Activated T-helper 2 cell treated with anti-CD3 and anti-CD28 coated beads, Interferon-gamma antibody, Interleukin-2, Interleukin-4, amounts not matched to agents 10 μg/mL and 5 μg/mL and 100 μg/mL, durations not matched to agents 14 hours and 24 hours and 36 hours (primary cell): ENCODE measurements at regions not wholly inside any gene's neighbourhood (a gene's known extent, or its start where the extent isn't known, plus 50 kb on each side); places are given as distances from the start of the nearest gene placed in this dataset.

Source experiments
- DNase-seq: peaks from one replicate; pipeline ENCODE4 v3.0.0; 2021; ENCODE audit warnings: low spot score
- H3K27ac Mint-ChIP-seq: one replicate; pipeline ENCODE4 v1.8.0; 2021; ENCODE audit warnings: mixed read lengths
- H3K27me3 Mint-ChIP-seq: one replicate; pipeline ENCODE4 v1.8.0; 2021; ENCODE audit warnings: low read depth, mixed read lengths
- H3K36me3 Mint-ChIP-seq: one replicate; pipeline ENCODE4 v1.8.0; 2021; ENCODE audit warnings: low read depth, mixed read lengths
- H3K4me1 Mint-ChIP-seq: one replicate; pipeline ENCODE4 v1.8.0; 2021; ENCODE audit warnings: low read depth, mixed read lengths
- H3K4me3 Mint-ChIP-seq: one replicate; pipeline ENCODE4 v1.8.0; 2021; ENCODE audit warnings: low read depth, mild to moderate bottlenecking, moderate library complexity, mixed read lengths
- H3K9me3 Mint-ChIP-seq: one replicate; pipeline ENCODE4 v1.8.0; 2021; ENCODE audit warnings: mixed read lengths
- intact Hi-C: fragments of 100-400 bp; cut with micrococcal nuclease; formaldehyde crosslinking; loops from one replicate; pipeline ENCODE4 v1.15.1; 2023

DNA sequence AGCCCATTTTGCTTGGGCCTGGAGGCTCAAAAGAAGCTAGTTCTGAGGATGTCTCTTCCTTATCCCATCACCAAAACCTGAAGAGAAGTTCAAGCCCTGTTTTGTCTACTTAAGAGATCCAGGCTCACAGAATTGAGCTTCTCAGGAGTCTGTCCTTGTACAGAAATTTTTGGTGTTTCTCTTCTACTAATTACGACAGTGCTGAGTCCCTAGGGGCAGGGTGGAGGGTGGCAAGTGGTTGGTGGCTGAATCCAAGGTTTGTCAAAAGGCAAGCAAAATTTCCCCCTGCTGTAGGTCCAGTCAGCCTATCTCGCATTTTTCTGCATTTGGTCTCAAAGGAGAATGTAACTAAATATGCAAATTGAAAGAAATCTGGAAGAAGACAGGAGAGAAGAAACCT is 377.9 kb downstream of the SMARCA1 start:
- H3K27me3 Mint-ChIP-seq = no peaks in the 10 kb centered on the region
- DNase-seq = no peak
- H3K36me3 Mint-ChIP-seq = no peaks in the 10 kb centered on the region
- H3K4me3 Mint-ChIP-seq = no peak overlapping the region
- intact Hi-C loops = no loop called here
- H3K4me1 Mint-ChIP-seq = no peaks in the 10 kb centered on the region
- H3K9me3 Mint-ChIP-seq = no peaks in the 10 kb centered on the region
- no peak overlapping the region for H3K27ac Mint-ChIP-seq

DNA sequence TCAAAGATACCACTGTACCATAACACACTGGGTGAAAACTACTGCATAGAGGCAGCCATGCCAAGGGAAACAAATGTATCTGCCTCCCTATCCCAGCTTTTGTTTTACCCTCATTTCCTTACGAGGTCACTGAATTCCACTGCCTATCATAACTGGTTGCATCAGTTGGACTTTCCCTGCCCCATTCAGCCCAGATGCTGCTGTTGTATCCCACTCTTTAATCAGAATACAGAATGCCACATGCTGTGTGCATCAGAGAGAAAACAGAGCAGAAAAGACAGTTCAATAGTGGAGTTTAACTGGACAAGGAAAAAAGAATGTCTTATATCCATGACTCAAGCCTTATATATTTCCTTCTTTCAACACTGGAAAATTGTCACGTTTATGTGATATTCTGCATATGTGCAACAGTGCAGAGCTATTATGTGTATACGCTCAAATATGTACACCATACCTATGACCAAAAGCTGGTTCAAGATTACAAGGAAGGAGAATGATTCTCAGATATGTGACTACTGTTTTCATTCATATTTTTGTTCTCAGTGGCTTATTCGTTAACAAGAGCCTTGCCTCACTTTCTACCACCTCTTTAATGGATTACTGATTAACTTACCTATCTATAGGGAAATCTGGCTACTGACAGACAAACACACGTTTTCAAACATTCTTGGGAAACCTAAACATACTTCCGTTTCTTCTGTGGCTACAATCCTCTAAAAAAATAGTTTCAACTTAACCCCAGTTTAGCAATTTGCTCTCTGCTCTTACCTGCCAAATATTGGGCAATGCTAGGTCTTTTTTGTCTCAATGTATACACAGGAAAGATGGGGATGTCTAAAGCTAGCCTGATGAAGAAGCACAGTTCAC is 378.9 kb downstream of the SMARCA1 start:
- no peaks in the 10 kb centered on the region for H3K36me3 Mint-ChIP-seq
- no peaks in the 10 kb centered on the region for H3K4me1 Mint-ChIP-seq
- no peak overlapping the region for H3K4me3 Mint-ChIP-seq
- intact Hi-C loops = no loop called here
- no peaks in the 10 kb centered on the region for H3K9me3 Mint-ChIP-seq
- no peak for DNase-seq
- no peak overlapping the region for H3K27ac Mint-ChIP-seq
- no peaks in the 10 kb centered on the region for H3K27me3 Mint-ChIP-seq

DNA sequence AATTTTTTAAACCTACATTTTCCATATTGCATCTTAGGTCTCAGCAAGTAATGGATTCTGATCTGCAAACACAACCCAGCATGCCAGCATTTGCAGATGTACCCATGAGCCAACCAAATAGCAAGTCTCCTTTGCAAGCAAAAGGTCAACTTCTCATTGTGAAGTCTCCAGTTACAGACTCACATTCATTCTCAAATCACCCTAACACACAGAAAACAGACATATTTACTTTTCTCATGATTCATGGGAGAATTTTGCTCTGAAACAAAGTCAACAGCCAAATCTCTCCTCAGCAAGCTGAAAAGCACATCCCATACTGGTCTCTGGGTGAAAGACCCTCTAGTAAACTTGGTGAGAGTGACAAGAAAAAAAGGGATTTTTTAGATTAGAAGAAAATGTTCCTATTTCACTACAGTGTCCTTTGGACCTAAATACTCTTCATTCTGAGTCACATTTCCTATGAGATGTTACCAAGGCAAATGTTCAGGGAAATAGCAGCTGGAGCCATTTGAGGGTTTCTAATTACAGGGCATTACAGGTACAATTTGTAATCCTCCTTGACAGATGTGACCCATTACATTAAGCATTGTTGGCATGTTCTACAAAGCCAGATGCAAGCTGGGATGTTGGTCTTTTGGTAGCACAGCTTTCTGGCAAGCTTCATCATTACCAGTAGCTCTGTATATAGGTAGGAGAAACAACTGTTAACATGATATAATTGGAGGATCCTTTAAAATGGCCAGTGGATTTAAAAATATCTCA is 383.3 kb downstream of the SMARCA1 start:
- Mint-ChIP-seq H3K36me3 (no peaks in the 10 kb centered on the region), H3K9me3 (no peaks in the 10 kb centered on the region), H3K4me3 (no peak overlapping the region), H3K4me1 (no peaks in the 10 kb centered on the region), H3K27me3 (no peaks in the 10 kb centered on the region), H3K27ac (no peak overlapping the region)
- intact Hi-C loops = no loop called here
- DNase-seq = no peak

DNA sequence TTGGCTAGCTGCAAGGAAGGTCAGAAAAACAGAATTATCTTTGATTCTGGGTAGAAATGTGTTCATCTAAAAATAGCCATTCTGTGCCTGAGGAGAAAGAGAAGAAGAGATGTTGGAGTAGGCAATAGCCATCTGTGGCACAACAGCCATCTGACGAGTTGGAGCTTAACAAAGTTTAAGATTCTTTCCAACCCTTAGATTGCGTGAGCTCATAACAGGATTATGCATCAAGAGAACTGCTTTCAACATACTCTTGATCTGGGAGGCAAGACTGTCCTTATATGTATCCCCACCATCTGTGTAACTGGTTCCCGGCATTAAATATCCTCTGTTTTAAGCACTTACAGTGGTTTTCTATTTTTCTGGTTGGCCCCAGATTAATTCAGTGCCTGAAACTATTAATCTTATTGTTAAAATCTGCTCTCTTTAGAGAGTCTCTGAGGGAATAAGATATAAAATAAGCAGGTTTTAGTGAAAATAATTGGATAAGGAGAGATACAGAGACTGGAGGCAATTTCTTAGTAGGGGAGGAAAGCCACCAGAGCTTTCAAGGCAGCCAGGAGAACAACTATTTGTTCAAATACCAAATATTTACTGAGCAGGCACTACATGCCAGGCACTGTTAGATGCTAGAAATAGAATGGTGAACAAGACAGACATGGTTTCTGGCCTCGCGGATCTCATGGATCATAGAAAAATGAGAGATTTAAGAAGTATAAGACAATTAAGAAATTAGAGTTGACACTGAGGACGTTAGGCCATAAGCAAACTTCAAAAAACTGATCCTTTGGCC is 398.0 kb downstream of the SMARCA1 start:
- H3K4me1 Mint-ChIP-seq = no peaks in the 10 kb centered on the region

DNA sequence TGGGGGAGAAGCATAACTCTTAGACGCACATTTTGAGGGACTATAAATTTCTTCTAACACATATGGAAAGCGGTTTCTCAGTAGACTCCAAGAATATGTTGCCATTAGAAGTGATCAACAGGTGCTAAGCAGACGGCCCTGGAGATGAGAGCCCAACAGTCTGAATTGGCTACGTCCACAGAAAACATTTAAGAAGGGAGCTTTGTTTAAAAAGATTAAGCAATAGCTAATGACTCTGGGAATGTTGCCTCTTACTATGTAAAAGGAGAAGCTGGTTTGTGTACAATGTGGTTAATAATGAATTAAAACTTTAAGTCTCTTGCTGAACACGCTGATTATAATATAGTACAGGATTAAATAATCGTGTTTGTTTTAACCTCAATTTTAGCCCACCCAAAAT is 399.5 kb downstream of the SMARCA1 start:
- no peaks in the 10 kb centered on the region for H3K36me3 Mint-ChIP-seq
- H3K27me3 Mint-ChIP-seq = no peaks in the 10 kb centered on the region
- no peaks in the 10 kb centered on the region for H3K9me3 Mint-ChIP-seq
- no peak overlapping the region for H3K27ac Mint-ChIP-seq
- no peak for DNase-seq
- no peak overlapping the region for H3K4me3 Mint-ChIP-seq
- intact Hi-C loops = no loop called here
- H3K4me1 Mint-ChIP-seq = no peaks in the 10 kb centered on the region

More for the DNA sequence above, 398.0 kb downstream of the SMARCA1 start:
- Mint-ChIP-seq H3K4me3 (no peak overlapping the region), H3K36me3 (no peaks in the 10 kb centered on the region), H3K27ac (no peak overlapping the region), H3K27me3 (no peaks in the 10 kb centered on the region), H3K9me3 (no peaks in the 10 kb centered on the region)
- intact Hi-C loops = no loop called here
- DNase-seq = no peak

DNA sequence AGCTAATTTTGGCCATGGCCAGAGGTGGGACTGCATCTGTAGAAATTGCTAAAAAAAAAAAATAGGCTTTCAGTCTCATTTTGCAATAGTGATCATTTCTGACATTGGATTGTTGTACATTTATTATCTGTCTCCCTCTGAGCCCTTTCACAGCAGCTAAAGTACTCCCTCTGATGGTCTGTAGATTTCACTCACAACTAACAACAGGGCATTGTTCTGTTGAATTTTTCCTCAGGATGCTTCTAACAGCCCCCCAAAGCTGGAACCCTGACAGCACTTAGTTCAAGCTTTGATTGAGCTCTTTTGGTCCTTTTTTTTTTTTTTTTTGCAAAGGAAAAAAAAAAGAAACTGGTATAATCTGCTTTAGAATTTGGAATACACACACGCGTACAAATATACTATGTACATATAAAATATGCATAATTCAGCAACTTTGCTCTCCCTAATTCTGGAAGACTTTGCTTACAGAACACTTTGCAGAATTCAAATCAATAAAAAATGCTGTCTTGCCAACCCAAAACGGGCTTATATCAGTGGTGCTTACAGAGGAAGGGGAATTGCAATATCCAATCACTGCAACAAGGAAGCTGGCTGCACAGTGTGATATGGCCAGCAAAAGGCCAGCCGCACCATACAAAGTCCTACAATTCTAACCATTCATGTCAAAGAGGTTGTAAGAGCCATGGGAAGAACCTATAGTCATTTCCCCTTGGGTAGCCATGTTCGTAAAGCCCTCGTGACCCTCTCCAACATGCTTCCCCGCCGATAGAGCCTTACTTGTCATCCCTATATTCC is 406.4 kb downstream of the SMARCA1 start:
- Mint-ChIP-seq H3K9me3 (no peaks in the 10 kb centered on the region), H3K27ac (no peak overlapping the region), H3K36me3 (no peaks in the 10 kb centered on the region), H3K4me3 (no peak overlapping the region), H3K27me3 (no peaks in the 10 kb centered on the region), H3K4me1 (no peaks in the 10 kb centered on the region)
- intact Hi-C loops = no loop called here
- DNase-seq = no peak

DNA sequence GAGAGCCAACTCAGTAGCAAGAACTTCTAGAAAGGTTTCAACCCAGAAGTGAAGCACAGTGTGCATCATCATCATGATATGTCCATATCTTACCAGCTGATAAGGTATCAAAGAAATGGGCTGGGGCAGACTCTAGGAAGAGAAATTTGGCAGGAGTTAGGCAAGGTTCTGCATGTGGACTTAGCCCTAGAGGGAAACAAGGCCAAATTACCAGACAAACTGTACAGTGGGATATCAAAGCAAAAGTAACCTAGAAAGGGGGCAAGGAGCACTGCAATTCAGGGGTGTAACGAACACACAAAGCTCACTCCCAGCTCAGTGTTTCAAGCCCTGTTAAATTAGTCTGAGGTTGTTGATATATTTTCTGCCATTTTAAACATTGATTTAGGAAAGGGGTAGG is 407.4 kb downstream of the SMARCA1 start:
- no peak overlapping the region for H3K27ac Mint-ChIP-seq
- no peak for DNase-seq
- no peak overlapping the region for H3K4me3 Mint-ChIP-seq
- H3K9me3 Mint-ChIP-seq = no peaks in the 10 kb centered on the region
- intact Hi-C loops = no loop called here
- H3K4me1 Mint-ChIP-seq = no peaks in the 10 kb centered on the region
- H3K27me3 Mint-ChIP-seq = no peaks in the 10 kb centered on the region
- H3K36me3 Mint-ChIP-seq = no peaks in the 10 kb centered on the region

DNA sequence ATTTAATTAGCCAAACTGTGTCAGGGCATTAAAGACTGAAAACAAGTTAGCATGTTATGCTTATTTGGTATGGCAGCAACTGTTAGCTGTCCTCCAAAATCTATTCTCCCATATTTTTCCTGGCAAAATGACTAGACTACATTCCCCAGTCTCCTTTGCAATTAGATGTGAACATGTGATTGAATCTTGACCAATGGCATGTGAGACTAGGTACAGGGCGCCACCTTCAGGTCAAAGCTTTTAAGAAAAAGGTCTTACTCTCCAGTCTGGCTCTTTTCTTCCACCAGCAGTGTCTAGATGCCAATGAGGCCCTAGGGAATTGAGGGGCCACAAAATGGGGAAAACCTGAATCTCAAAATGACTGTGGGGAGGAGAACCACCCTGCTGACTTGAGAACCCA is 408.2 kb downstream of the SMARCA1 start:
- no peaks in the 10 kb centered on the region for H3K27me3 Mint-ChIP-seq
- H3K27ac Mint-ChIP-seq = no peak overlapping the region
- H3K4me3 Mint-ChIP-seq = no peak overlapping the region
- no peaks in the 10 kb centered on the region for H3K4me1 Mint-ChIP-seq
- intact Hi-C loops = no loop called here
- H3K36me3 Mint-ChIP-seq = no peaks in the 10 kb centered on the region
- no peaks in the 10 kb centered on the region for H3K9me3 Mint-ChIP-seq
- no peak for DNase-seq

DNA sequence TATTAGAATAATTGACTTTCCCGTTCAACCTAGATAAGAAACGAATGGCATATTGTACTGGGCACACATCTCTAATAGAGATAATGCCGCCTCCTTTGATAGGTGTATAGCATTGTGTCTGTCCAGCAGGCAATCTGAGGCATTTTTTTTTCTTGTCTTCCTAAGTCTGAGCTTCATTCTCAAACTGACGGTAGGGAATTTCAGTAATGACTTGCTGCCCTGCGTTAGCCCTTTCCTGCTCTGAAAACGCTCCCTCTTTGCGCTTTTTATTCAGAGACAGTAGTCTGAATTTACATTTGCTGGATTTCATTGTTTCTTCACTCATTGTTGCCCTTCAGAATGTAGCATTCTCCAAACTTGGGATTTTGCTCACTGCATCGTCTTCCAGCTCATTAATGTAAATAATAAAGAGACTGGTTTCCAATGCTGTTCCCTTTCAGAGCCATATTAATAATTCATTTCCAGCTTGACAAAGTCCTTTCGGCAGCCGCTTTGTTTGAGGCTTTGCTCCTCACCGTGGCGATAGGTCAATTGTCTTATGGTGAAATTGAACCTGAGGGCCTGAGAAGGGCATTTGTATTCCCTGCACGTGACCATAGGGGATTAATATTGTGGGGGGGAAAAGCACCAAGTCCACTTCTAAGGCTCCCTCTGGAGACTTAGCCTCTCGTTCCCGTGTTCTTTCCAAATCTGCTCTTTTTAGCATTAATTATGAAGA is 412.1 kb downstream of the SMARCA1 start:
- H3K27ac Mint-ChIP-seq = no peak overlapping the region
- H3K9me3 Mint-ChIP-seq = no peaks in the 10 kb centered on the region
- no peaks in the 10 kb centered on the region for H3K4me1 Mint-ChIP-seq
- no peaks in the 10 kb centered on the region for H3K36me3 Mint-ChIP-seq
- no peak overlapping the region for H3K4me3 Mint-ChIP-seq
- H3K27me3 Mint-ChIP-seq = no peaks in the 10 kb centered on the region
- no peak for DNase-seq
- intact Hi-C loops = no loop called here

DNA sequence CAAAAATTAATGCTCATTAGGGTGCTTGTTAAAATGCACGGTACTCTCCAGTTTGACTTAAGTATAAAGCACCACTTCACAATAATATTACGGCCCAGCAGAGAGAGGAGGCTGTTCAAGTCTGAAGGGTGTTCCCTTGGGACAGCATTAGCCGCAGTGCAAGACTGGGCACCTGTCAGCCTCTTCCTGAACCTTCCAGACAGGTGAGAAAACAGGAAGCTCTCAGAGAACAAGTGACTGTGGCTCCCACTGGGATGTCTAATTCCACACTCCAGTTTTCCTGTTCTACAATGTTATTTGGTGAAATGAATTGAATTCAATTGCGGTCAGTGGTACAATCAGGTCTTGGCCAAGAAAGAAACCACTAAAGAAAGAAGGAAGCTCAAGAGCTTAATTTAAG is 414.4 kb downstream of the SMARCA1 start:
- intact Hi-C loops = no loop called here
- Mint-ChIP-seq H3K9me3 (no peaks in the 10 kb centered on the region), H3K4me3 (no peak overlapping the region), H3K27me3 (no peaks in the 10 kb centered on the region), H3K27ac (no peak overlapping the region), H3K36me3 (no peaks in the 10 kb centered on the region), H3K4me1 (no peaks in the 10 kb centered on the region)
- no peak for DNase-seq

DNA sequence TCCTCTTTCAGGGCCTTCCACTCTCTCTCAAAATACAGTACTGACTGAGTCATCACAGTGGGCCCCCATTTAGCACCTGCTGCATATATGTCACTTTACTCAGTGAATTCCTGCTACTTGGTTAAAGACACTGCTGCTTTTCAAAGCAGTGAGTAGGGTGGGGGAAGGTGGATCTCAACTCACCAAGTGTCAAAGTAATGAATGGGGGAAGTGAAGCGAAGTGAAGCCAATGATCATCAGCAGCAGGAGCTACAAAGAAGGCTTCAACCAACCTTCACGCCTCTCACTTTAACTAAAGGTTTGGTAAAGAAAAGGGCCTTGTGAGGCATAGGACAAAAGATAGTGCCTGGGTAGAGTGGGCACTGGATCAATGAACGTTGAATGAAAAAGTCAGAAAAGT is 424.1 kb downstream of the SMARCA1 start:
- no peaks in the 10 kb centered on the region for H3K27me3 Mint-ChIP-seq
- no peaks in the 10 kb centered on the region for H3K9me3 Mint-ChIP-seq
- H3K4me1 Mint-ChIP-seq = no peaks in the 10 kb centered on the region

DNA sequence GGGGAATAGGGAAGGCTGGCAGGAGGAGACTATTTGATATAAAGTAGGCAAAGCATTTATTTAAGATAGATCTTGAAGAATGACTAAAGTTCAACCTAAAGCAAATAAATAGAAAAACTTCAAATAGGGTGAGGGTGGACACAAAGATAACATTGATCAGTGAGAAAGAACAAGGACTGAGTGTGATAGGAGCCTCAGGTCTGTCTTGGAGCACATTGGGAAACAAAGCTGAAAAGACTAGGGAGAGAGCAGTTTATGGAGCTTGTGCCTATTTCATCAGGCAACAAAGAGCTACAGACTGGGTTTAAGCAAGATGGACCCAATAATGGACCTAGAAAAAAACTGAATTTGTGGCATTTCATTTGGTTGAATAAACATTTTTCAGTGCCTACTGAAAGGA is 425.6 kb downstream of the SMARCA1 start:
- H3K36me3 Mint-ChIP-seq = no peaks in the 10 kb centered on the region
- intact Hi-C loops = no loop called here
- H3K9me3 Mint-ChIP-seq = no peaks in the 10 kb centered on the region
- no peaks in the 10 kb centered on the region for H3K4me1 Mint-ChIP-seq
- H3K27me3 Mint-ChIP-seq = no peaks in the 10 kb centered on the region
- H3K4me3 Mint-ChIP-seq = no peak overlapping the region
- DNase-seq = no peak
- H3K27ac Mint-ChIP-seq = no peak overlapping the region

More for the DNA sequence above, 424.1 kb downstream of the SMARCA1 start:
- no peak overlapping the region for H3K27ac Mint-ChIP-seq
- no peaks in the 10 kb centered on the region for H3K36me3 Mint-ChIP-seq
- intact Hi-C loops = no loop called here
- DNase-seq = no peak
- H3K4me3 Mint-ChIP-seq = no peak overlapping the region
